ENCODE measurements at regions not wholly inside any gene's neighbourhood (a gene's known extent, or its start where the extent isn't known, plus 50 kb on each side); places are given as distances from the start of the nearest gene placed in this dataset.

GRCh38 chr7:26048663-26049062 lies 103.3 kb upstream of the NFE2L3 start:
- no peak for TF ChIP-seq CTCF (conservative IDR thresholded peaks at IDR 0.05; ENCODE audit: low read depth, low read length)
- TF ChIP-seq EZH2 (IDR thresholded peaks at IDR 0.05; ENCODE audit: low read length, unreplicated experiment) = no peak

All from PC-3 (cell line).